ENCODE measurements at regions not wholly inside any gene's neighbourhood (a gene's known extent, or its start where the extent isn't known, plus 50 kb on each side); places are given as distances from the start of the nearest gene placed in this dataset.

DNA sequence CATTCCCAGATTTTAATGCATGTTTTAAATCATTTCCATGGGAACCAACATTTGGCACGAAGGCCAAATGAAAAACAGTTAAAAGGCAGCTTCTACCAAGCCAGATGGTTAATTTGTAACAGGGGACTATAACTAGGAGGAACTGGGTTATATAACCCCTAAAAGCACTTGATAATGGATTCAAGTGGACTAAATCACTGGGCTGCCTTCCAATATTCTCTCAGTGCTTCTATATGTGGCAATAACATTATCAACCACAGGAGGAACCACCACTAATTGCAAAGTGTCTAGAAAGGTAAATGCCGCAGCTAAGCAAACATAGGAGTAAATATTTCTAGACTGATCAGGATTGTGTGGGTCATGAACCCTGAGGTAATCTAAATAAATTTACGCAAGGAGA, 391.5 kb downstream of the UBE2NL start:
- TF ChIP-seq CEBPB (IDR thresholded peaks at IDR 0.05) (no peak), ZBTB7A (IDR thresholded peaks at IDR 0.05; ENCODE audit: low read depth) (no peak), CREB1 (IDR thresholded peaks at IDR 0.05; ENCODE audit: low read depth) (no peak), FOXM1 (IDR thresholded peaks at IDR 0.05; ENCODE audit: borderline replicate concordance, low read depth) (no peak), EGR1 (IDR thresholded peaks at IDR 0.05) (no peak), NFIC (IDR thresholded peaks at IDR 0.05) (no peak), YY1 (IDR thresholded peaks at IDR 0.05; ENCODE audit: low read depth) (no peak), RAD21 (IDR thresholded peaks at IDR 0.05; ENCODE audit: low read depth) (no peak), TCF12 (IDR thresholded peaks at IDR 0.05; ENCODE audit: low read depth) (no peak), TEAD4 (IDR thresholded peaks at IDR 0.05) (no peak), EP300 (IDR thresholded peaks at IDR 0.05; ENCODE audit: borderline replicate concordance) (no peak), TAF1 (IDR thresholded peaks at IDR 0.05; ENCODE audit: low read depth) (no peak)
- TF ChIP-seq, protein P1, sequence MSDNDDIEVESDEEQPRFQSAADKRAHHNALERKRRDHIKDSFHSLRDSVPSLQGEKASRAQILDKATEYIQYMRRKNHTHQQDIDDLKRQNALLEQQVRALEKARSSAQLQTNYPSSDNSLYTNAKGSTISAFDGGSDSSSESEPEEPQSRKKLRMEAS (IDR thresholded peaks at IDR 0.05): no peak
- TF ChIP-seq, protein P2, sequence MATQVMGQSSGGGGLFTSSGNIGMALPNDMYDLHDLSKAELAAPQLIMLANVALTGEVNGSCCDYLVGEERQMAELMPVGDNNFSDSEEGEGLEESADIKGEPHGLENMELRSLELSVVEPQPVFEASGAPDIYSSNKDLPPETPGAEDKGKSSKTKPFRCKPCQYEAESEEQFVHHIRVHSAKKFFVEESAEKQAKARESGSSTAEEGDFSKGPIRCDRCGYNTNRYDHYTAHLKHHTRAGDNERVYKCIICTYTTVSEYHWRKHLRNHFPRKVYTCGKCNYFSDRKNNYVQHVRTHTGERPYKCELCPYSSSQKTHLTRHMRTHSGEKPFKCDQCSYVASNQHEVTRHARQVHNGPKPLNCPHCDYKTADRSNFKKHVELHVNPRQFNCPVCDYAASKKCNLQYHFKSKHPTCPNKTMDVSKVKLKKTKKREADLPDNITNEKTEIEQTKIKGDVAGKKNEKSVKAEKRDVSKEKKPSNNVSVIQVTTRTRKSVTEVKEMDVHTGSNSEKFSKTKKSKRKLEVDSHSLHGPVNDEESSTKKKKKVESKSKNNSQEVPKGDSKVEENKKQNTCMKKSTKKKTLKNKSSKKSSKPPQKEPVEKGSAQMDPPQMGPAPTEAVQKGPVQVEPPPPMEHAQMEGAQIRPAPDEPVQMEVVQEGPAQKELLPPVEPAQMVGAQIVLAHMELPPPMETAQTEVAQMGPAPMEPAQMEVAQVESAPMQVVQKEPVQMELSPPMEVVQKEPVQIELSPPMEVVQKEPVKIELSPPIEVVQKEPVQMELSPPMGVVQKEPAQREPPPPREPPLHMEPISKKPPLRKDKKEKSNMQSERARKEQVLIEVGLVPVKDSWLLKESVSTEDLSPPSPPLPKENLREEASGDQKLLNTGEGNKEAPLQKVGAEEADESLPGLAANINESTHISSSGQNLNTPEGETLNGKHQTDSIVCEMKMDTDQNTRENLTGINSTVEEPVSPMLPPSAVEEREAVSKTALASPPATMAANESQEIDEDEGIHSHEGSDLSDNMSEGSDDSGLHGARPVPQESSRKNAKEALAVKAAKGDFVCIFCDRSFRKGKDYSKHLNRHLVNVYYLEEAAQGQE (IDR thresholded peaks at IDR 0.05; ENCODE audit: low read depth): no peak
- TF ChIP-seq, protein P3, sequence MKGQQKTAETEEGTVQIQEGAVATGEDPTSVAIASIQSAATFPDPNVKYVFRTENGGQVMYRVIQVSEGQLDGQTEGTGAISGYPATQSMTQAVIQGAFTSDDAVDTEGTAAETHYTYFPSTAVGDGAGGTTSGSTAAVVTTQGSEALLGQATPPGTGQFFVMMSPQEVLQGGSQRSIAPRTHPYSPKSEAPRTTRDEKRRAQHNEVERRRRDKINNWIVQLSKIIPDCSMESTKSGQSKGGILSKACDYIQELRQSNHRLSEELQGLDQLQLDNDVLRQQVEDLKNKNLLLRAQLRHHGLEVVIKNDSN (IDR thresholded peaks at IDR 0.05): no peak

DNA sequence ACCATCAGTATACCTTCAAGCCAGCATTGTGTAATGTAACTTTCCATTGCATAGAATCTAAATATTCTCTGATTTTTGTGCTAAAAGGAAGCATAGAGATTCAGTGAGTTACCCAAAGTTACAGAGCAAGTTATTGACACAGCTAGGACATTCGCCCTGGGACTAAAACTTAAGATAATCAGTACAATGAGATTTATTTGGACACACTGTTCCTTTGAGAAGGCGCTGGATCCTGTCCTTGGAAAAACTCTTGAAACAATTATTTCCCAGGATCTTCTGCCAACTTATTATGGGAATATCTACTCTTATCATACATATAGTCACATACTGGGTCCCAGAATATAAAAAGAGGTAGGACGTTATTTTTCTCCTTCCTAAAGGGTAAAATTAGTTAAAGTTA, 392.0 kb downstream of the UBE2NL start:
- TF ChIP-seq FOXM1 (IDR thresholded peaks at IDR 0.05; ENCODE audit: borderline replicate concordance, low read depth) (no peak), ZBTB7A (IDR thresholded peaks at IDR 0.05; ENCODE audit: low read depth) (no peak), YY1 (IDR thresholded peaks at IDR 0.05; ENCODE audit: low read depth) (no peak), RAD21 (IDR thresholded peaks at IDR 0.05; ENCODE audit: low read depth) (no peak)

DNA sequence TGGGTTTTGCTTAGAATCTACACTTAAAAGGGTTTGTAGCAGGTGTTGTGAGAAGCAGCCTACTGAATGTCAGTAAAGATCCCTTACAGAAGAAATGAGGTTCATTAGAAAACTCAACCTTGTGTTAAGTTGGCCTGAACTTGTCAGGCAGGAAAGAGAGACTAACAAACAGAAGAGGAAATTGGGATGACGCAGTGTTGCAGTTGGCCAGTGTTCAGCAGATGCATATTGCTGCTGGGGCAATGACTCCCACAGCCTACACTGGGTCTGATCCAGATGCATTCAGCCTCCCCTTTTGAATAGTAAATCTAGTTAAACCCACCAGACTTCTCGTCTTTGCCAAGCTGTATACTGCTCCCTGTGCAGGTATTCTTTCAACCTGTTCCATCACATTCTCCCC, 409.4 kb downstream of the UBE2NL start:
- no peak for TF ChIP-seq YY1 (IDR thresholded peaks at IDR 0.05; ENCODE audit: low read depth)
- TF ChIP-seq CEBPB (IDR thresholded peaks at IDR 0.05): no peak

DNA sequence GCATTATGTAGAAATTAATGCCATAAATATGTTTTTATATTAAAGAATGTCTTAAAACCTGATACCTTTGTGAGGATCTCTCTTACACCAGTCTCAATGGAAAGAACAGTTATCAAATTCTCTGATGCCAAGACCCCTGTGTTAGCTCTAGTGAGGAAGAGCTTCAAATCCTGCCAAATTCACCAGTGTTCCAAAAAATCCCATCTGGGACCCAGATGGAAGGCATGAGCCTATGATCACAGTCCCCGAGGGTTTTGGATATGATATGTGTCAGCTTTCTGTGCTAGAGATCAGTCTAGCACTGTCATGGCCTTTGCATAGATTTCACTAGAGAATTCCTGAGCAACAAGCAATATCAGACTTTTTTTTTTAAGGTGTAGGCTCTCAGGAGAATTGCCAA, 412.1 kb downstream of the UBE2NL start:
- TF ChIP-seq TAF1 (IDR thresholded peaks at IDR 0.05; ENCODE audit: low read depth): no peak
- TF ChIP-seq TCF12 (IDR thresholded peaks at IDR 0.05; ENCODE audit: low read depth): no peak
- TF ChIP-seq CEBPB (IDR thresholded peaks at IDR 0.05): no peak
- TF ChIP-seq, protein P3 (IDR thresholded peaks at IDR 0.05): no peak
- TF ChIP-seq ZBTB7A (IDR thresholded peaks at IDR 0.05; ENCODE audit: low read depth): no peak
- TF ChIP-seq YY1 (IDR thresholded peaks at IDR 0.05; ENCODE audit: low read depth): no peak
- TF ChIP-seq TEAD4 (IDR thresholded peaks at IDR 0.05): no peak
- TF ChIP-seq FOXM1 (IDR thresholded peaks at IDR 0.05; ENCODE audit: borderline replicate concordance, low read depth): no peak

DNA sequence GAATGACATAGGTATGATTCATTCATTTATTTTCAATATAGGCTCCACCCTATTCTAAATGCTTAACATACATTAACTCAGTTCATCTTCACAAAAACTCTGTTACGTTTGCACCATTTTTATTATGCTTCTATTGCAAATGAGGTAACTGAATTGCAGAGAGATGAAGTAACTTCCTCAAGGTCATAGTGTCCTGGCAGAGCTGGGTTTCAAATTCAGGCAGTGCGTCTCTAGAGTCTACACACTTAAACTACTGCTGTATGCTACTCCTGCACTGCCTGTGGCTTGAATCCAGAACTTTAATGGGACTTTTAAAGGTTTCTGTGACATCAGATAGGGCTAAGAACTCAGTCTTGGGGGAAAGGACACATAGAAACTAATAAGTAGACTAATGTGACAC, 413.4 kb downstream of the UBE2NL start:
- TF ChIP-seq RAD21 (IDR thresholded peaks at IDR 0.05; ENCODE audit: low read depth): no peak
- no peak for TF ChIP-seq NFIC (IDR thresholded peaks at IDR 0.05)
- TF ChIP-seq EP300 (IDR thresholded peaks at IDR 0.05; ENCODE audit: borderline replicate concordance): no peak
- no peak for TF ChIP-seq TCF12 (IDR thresholded peaks at IDR 0.05; ENCODE audit: low read depth)

DNA sequence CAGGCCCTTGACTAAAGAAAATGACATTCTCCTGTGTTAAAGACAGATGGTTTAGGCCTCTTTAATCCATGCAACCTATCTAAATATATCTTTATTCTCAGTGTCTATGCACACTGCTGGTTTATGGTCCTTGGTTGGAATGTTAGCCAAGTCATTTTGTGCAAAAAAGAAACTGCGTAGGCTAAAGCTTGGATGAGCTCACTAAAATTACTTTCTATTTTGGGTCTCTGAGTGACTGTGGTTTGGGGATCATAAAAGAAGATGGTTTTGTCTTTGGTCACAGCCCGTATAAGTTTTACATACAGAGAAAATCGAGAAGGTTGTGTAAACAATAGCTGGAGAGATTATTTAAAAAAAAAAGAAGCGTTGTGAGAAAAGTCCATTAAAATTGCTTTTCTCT, 443.6 kb downstream of the UBE2NL start:
- no peak for TF ChIP-seq TCF12 (IDR thresholded peaks at IDR 0.05; ENCODE audit: low read depth)
- TF ChIP-seq TAF1 (IDR thresholded peaks at IDR 0.05; ENCODE audit: low read depth): no peak

DNA sequence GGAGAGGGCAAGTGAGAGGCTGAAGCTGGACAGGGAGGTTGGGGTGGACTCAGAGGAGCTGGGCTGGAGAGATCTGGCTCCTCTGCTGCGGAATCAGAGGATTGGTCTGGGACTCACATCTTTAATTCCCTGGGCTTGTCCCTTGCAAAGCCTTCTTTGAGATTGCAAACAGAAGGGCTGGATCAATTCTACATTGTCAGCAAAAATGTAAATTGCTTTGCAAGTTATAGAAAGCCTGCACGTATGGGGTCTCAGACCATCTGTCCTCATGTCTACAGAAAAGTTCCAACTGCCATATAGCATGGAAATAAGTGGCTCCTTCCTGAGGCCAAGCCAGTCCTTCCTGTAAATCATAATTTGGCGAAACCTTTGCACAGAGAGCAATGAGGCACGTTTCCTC, 449.6 kb downstream of the UBE2NL start:
- TF ChIP-seq ZBTB7A (IDR thresholded peaks at IDR 0.05; ENCODE audit: low read depth) (no peak), NFIC (IDR thresholded peaks at IDR 0.05) (no peak), TCF12 (IDR thresholded peaks at IDR 0.05; ENCODE audit: low read depth) (no peak), TAF1 (IDR thresholded peaks at IDR 0.05; ENCODE audit: low read depth) (no peak), FOXM1 (IDR thresholded peaks at IDR 0.05; ENCODE audit: borderline replicate concordance, low read depth) (no peak), TEAD4 (IDR thresholded peaks at IDR 0.05) (no peak), RAD21 (IDR thresholded peaks at IDR 0.05; ENCODE audit: low read depth) (no peak), EP300 (IDR thresholded peaks at IDR 0.05; ENCODE audit: borderline replicate concordance) (no peak), CEBPB (IDR thresholded peaks at IDR 0.05) (no peak), YY1 (IDR thresholded peaks at IDR 0.05; ENCODE audit: low read depth) (no peak)
- TF ChIP-seq, protein P2 (IDR thresholded peaks at IDR 0.05; ENCODE audit: low read depth): no peak

Data from Ishikawa (cell line).